ENCODE measurements at regions not wholly inside any gene's neighbourhood (a gene's known extent, or its start where the extent isn't known, plus 50 kb on each side); places are given as distances from the start of the nearest gene placed in this dataset.
A peak's percentile ranks its signal among the peaks of the same experiment; 100 is the strongest.

- TF ChIP-seq CTCF (IDR thresholded peaks at IDR 0.05; ENCODE audit: low read depth, low read length) (no peak), MYC (IDR thresholded peaks at IDR 0.05; ENCODE audit: low read depth, low read length) (no peak), POLR2A (IDR thresholded peaks at IDR 0.05; ENCODE audit: extremely low read depth, insufficient read length) (no peak), MAX (IDR thresholded peaks at IDR 0.05; ENCODE audit: low read depth, low read length) (no peak)
- no peak overlapping the region for H3K4me3 ChIP-seq (ENCODE audit: low read depth, low read length)
- no peak for DNase-seq (ENCODE audit: low read depth)
These were observed 211.3 kb downstream of the MBL2 start for GRCh38 chr10:52561322-52561721.

- H3K4me3 ChIP-seq (ENCODE audit: low read depth, low read length), result no peak overlapping the region
- TF ChIP-seq MYC (IDR thresholded peaks at IDR 0.05; ENCODE audit: low read depth, low read length) (no peak), POLR2A (IDR thresholded peaks at IDR 0.05; ENCODE audit: extremely low read depth, insufficient read length) (no peak), CTCF (IDR thresholded peaks at IDR 0.05; ENCODE audit: low read depth, low read length) (no peak)
- no peak for DNase-seq (ENCODE audit: low read depth)
These were observed 209.2 kb downstream of the MBL2 start for GRCh38 chr10:52563360-52563759.

GRCh38 chr10:52566471-52567246 is 205.9 kb downstream of the MBL2 start:
- TF ChIP-seq MYC (IDR thresholded peaks at IDR 0.05; ENCODE audit: low read depth, low read length) (no peak), CTCF (IDR thresholded peaks at IDR 0.05; ENCODE audit: low read depth, low read length) (peak; percentile 47)
- DNase-seq (ENCODE audit: low read depth), result peak; percentile 16
- H3K4me3 ChIP-seq (ENCODE audit: low read depth, low read length), result no peak overlapping the region

- no peak for DNase-seq (ENCODE audit: low read depth)
- H3K4me3 ChIP-seq (ENCODE audit: low read depth, low read length), result no peak overlapping the region
- TF ChIP-seq POLR2A (IDR thresholded peaks at IDR 0.05; ENCODE audit: extremely low read depth, insufficient read length) (no peak), CTCF (IDR thresholded peaks at IDR 0.05; ENCODE audit: low read depth, low read length) (no peak), MAX (IDR thresholded peaks at IDR 0.05; ENCODE audit: low read depth, low read length) (no peak), MYC (IDR thresholded peaks at IDR 0.05; ENCODE audit: low read depth, low read length) (no peak)
These were observed 205.4 kb downstream of the MBL2 start for GRCh38 chr10:52567247-52567580.

- no peak for DNase-seq (ENCODE audit: low read depth)
- H3K4me3 ChIP-seq (ENCODE audit: low read depth, low read length), result no peak overlapping the region
- TF ChIP-seq MAX (IDR thresholded peaks at IDR 0.05; ENCODE audit: low read depth, low read length) (no peak), POLR2A (IDR thresholded peaks at IDR 0.05; ENCODE audit: extremely low read depth, insufficient read length) (no peak), MYC (IDR thresholded peaks at IDR 0.05; ENCODE audit: low read depth, low read length) (no peak), CTCF (IDR thresholded peaks at IDR 0.05; ENCODE audit: low read depth, low read length) (no peak)
These were observed 204.3 kb downstream of the MBL2 start for GRCh38 chr10:52568309-52568708.

GRCh38 chr10:52570490-52570889 is 202.1 kb downstream of the MBL2 start:
- TF ChIP-seq MYC (IDR thresholded peaks at IDR 0.05; ENCODE audit: low read depth, low read length), result no peak
- no peak for TF ChIP-seq POLR2A (IDR thresholded peaks at IDR 0.05; ENCODE audit: extremely low read depth, insufficient read length)
- no peak for TF ChIP-seq CTCF (IDR thresholded peaks at IDR 0.05; ENCODE audit: low read depth, low read length)
- no peak for TF ChIP-seq MAX (IDR thresholded peaks at IDR 0.05; ENCODE audit: low read depth, low read length)
- DNase-seq (ENCODE audit: low read depth), result no peak
- H3K4me3 ChIP-seq (ENCODE audit: low read depth, low read length), result no peak overlapping the region

All from NB4 (cell line).